Activated CD4-positive, alpha-beta T cell treated with anti-CD3 and anti-CD28 coated beads for 4 hours (primary cell): ENCODE measurements at regions not wholly inside any gene's neighbourhood (a gene's known extent, or its start where the extent isn't known, plus 50 kb on each side); places are given as distances from the start of the nearest gene placed in this dataset.
"Not testable (repeated sequence)": the region's sequence is repeated elsewhere in the genome, so short reads cannot be mapped to it uniquely, and the experiment has no call there.

ENCODE experiments used
- DNase-seq, 2 donors: peaks; one replicate each; pipeline ENCODE4 v3.0.0-alpha.2; 2020

- DNase-seq = no peak
These were observed 164.8 kb upstream of the CDK1 start for GRCh38 chr10:60613434-60613833.

- peak; percentile 10 to 12 for DNase-seq
These were observed 167.0 kb upstream of the CDK1 start for GRCh38 chr10:60611291-60611747.

- DNase-seq = no peak
These were observed 170.9 kb upstream of the CDK1 start for GRCh38 chr10:60607372-60607771.

GRCh38 chr10:60606343-60607080, 171.8 kb upstream of the CDK1 start:
- DNase-seq = no peak

- no peak for DNase-seq
These were observed 172.8 kb upstream of the CDK1 start for GRCh38 chr10:60605476-60605875.

GRCh38 chr10:60604342-60604741, 173.9 kb upstream of the CDK1 start:
- DNase-seq = no peak

- no peak for DNase-seq
These were observed 180.8 kb upstream of the CDK1 start for GRCh38 chr10:60597513-60597912.

- DNase-seq = no peak
These were observed 182.4 kb upstream of the CDK1 start for GRCh38 chr10:60595852-60596251.

GRCh38 chr10:60594476-60595051, 183.7 kb upstream of the CDK1 start:
- no peak for DNase-seq

- no peak for DNase-seq
These were observed 187.2 kb upstream of the CDK1 start for GRCh38 chr10:60591119-60591518.

- DNase-seq = no peak
These were observed 188.9 kb upstream of the CDK1 start for GRCh38 chr10:60589376-60589775.

GRCh38 chr10:60581782-60582181, 192.1 kb upstream of the ANK3 start:
- not testable (repeated sequence) for DNase-seq

- no peak for DNase-seq
These were observed 188.5 kb upstream of the ANK3 start for GRCh38 chr10:60578217-60578616.

GRCh38 chr10:60576130-60577069, 186.7 kb upstream of the ANK3 start:
- no peak for DNase-seq

- no peak for DNase-seq
These were observed 185.4 kb upstream of the ANK3 start for GRCh38 chr10:60575105-60575504.

- no peak for DNase-seq
These were observed 184.7 kb upstream of the ANK3 start for GRCh38 chr10:60574388-60574787.

- DNase-seq = peak; percentile 22 to 35
These were observed 183.7 kb upstream of the ANK3 start for GRCh38 chr10:60573336-60573735.

- peak; percentile 7 to 25 for DNase-seq
These were observed 183.0 kb upstream of the ANK3 start for GRCh38 chr10:60572511-60573194.

GRCh38 chr10:60570896-60571295, 181.2 kb upstream of the ANK3 start:
- DNase-seq = no peak

GRCh38 chr10:60570272-60570865, 180.7 kb upstream of the ANK3 start:
- DNase-seq = no peak

- DNase-seq = no peak
These were observed 180.0 kb upstream of the ANK3 start for GRCh38 chr10:60569681-60570080.

- no peak for DNase-seq
These were observed 176.4 kb upstream of the ANK3 start for GRCh38 chr10:60566096-60566495.

GRCh38 chr10:60565492-60565891, 175.8 kb upstream of the ANK3 start:
- no peak for DNase-seq
